Inflammatory macrophage treated with lipopolysaccharide for 4 hours (primary cell): ENCODE measurements at regions not wholly inside any gene's neighbourhood (a gene's known extent, or its start where the extent isn't known, plus 50 kb on each side); places are given as distances from the start of the nearest gene placed in this dataset.
"Not testable (repeated sequence)": the region's sequence is repeated elsewhere in the genome, so short reads cannot be mapped to it uniquely, and the experiment has no call there.

Source experiments
- DNase-seq: peaks from one replicate; pipeline ENCODE4 v3.0.0-alpha.2; 2020

DNA sequence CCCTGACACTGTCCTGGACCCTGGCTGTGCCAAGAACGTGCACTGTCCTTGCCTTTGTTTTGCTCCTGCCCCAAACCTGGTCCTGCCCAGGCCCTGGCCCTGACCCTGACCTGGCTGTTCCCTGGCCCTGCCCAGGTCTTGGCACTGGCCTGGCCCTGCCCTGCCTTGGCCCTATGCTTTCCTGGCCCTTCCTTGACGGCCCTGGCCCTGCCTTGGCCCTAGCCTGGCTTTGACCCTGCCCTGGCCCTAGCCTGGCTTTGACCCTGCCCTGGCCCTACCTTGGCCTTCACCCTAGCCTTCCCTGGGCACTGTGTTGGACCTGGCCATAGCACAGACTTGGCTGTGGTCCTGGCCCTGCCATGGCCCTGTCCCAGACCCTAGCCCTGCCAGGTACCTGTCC lies 252.9 kb downstream of the TP53TG3F start:
- not testable (repeated sequence) for DNase-seq

DNA sequence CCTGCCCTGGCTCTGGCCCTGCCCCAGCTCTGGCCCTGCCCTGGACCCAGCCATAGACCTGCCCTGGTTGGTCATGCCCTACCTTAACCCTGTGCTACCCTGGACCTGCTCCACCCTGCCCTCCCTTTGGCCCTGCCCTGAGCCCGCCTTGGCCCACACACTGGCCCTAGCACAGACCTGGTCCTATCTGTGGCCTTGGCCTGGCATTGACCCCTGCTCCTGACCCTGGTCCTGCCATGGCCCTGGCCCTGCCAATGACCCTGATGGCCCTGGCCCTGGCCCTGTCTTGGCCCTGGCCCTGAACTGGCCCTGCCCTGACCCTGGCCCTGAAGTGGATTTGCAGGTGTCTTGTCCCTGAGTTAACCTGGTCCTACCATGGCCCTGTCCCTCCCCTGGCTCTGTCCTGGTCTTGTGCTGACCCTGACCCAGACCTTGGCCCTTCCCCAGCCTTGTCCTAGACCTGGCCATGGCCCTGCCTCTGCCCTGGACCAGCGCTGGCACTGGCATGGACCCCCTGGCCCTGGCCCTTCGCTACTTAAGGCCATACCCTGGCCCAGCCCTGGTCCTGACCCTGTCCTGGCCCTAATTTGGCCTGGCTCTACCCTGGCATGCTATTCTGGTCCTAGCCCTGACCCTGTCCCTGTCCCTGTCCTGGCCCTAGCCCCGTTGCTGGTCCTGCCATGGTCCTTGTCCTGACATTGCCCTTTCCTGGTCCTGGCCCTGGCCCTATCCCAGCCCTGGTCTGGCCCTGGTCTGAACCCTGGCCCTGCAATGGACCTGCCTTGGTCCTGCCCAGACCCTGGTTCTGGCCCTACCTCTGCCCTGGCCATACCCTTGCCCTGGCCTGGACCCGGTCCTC lies 253.7 kb downstream of the TP53TG3F start:
- not testable (repeated sequence) for DNase-seq

GRCh38 chr16:33713710-33714538 lies 254.5 kb downstream of the TP53TG3F start:
- not testable (repeated sequence) for DNase-seq

GRCh38 chr16:33731167-33731566 lies 271.8 kb downstream of the TP53TG3F start:
- not testable (repeated sequence) for DNase-seq

GRCh38 chr16:33734650-33735049 lies 275.2 kb downstream of the TP53TG3F start:
- not testable (repeated sequence) for DNase-seq

DNA sequence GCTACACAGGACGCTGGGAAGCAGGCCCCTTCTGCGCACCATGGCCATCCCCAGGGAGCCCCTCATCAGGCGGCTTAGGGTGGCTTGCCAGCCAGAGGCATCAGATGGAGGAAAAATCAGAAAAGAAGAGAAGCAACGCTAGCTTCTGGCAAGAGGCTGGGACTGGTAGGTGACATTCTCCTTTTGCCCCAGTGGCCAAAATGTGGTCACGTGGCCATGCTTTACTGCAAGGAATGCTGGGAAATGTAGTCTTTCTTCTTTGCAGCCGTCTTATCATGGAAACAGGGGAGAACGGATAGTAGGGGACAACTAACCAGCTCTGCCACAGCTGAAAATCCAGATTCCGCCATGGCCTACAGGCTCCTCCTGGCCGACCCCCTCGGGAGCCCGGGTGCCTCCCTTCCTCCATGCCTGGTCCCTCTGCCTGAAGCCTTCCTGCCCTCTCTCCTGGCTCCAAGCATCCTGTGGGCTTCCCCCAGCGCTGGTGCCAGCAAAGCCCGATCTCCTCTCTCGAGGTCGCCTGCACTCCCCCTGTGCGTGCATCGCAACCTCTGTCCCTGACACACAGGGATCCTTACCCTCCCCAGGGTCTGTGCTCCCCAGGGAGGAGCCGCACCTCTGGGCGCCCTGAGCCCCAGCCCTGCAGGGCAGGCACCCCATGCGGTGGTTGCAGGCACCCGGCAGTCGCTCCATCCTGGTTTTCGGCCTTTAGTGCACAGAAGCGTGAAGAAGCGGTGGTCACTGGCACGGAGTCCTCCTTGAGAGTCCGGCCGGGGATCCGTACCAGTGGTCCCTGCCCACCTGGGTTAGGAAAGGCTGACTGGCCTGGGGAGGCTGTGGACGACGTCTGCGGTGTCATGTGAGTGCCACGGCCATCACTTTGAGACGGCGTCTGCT lies 307.7 kb downstream of the TP53TG3F start:
- DNase-seq, result not testable (repeated sequence)

GRCh38 chr16:33768710-33769109 lies 309.3 kb downstream of the TP53TG3F start:
- not testable (repeated sequence) for DNase-seq

DNA sequence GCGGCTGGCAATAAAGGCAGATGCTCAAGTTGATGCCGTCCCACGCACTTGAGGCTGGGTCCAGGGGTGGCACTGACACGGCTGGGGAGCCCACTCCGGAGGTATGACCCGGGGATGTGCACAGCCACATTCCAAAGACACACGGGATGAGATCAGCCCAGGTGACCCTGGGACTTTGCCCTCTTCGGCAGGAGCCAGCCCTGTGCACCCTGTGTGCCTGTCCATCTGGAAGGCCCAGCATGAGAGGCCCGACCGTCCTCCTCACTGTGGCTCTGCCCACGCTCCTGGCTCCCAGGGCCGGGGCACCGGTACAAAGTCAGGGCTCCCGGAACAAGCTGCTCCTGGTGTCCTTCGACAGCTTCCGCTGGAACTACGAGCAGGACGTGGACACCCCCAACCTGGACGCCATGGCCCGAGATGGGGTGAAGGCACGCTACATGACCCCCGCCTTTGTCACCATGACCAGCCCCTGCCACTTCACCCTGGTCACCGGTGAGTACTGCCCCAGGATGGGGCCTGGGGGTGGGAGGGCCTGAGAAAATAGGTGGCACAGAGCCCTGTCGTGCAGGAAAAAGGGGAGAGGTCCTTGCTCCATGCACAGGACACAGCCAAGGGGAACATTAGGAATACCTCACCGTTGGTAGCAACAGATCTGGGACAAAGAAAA lies 309.9 kb downstream of the TP53TG3F start:
- not testable (repeated sequence) for DNase-seq

GRCh38 chr16:33770478-33770877 lies 311.1 kb downstream of the TP53TG3F start:
- DNase-seq, result not testable (repeated sequence)

DNA sequence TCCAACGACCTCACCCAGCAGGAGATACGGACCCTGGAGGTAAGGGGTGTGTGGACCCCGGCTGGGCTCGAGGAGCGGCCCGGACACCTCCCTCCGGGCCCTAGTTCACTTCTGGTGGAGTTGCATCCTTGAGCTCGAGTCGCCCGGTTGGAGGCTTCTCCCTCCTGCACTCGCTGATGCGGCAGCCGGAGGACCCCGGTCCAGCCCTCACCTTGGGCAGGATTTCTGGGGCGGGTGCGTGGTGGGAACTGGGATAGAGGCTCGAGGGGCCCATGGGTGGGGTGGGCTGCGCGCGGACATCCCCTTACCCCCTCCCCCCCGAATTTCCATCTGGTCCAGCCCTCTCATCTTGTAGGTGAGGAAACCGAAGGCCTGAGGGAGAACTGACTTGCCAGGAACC lies 311.8 kb downstream of the TP53TG3F start:
- not testable (repeated sequence) for DNase-seq

GRCh38 chr16:33773966-33774365 lies 314.6 kb downstream of the TP53TG3F start:
- DNase-seq, result not testable (repeated sequence)

DNA sequence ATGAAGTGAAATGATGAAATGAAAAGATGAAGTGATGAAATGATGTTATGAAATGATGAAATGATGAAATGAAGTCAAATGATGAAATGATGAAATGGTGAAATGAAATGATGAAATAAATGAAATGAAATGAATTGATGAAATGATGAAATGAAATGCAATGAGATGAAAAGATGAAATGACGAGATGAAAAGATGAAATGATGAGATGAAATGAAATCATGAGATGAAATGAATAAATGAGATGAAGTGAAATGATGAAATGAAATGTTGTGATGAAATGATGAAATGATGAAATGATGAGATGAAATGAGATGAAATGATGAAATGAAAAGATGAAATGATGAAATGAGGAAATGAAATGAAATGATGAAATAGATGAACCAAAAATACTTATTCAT lies 315.3 kb downstream of the TP53TG3F start:
- not testable (repeated sequence) for DNase-seq

DNA sequence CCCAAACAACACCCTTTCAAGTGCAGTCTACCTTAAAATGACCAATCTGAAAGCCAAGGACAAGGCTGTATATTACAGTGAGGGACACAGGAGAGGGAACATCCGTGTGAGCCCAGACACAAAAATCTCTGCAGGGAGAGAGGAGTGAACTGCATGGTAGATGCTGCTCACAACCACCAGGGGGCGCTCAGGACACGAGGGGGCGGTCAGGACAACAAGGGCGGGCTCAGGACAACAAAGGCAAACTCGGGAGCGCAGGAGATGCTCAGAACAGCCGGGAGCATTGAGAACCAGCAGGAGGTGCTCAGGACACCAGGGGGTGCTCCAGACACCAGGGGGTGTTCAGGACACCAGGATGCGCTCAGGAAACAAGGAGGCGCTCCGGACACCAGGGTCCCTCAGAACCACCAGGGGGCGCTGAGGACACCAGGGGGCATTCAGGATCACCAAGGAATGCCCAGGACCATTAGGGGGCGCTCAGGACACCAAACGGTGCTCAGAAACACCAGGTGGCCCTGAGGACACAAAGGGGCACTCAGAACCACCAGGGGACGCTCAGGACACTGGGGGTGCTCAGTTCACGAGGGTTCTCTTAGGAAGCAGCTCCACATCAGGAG lies 357.0 kb downstream of the TP53TG3F start:
- DNase-seq, result not testable (repeated sequence)

DNA sequence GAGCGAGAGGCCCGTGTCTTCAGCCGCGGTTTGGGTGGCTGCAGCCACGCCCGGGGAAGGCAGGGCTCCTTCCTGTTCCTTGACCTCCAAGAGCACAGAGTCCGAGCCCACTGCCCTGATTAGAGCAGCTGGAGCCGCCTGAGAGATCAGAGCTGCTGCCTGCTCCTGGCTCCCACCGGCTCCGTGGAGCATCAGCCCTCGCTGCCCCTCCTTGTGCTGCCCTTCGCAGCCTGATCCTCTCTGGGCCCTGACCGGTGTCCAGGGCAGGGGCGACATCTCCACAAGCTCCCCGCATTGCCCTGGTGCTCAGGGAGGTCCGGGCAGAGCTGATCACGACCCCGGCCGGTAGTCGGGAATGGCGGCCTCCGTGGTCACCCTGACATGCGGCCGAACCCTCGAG lies 365.3 kb downstream of the TP53TG3F start:
- DNase-seq, result not testable (repeated sequence)

- DNase-seq, result not testable (repeated sequence)
Observed at GRCh38 chr16:33827522-33827921, 368.1 kb downstream of the TP53TG3F start.

DNA sequence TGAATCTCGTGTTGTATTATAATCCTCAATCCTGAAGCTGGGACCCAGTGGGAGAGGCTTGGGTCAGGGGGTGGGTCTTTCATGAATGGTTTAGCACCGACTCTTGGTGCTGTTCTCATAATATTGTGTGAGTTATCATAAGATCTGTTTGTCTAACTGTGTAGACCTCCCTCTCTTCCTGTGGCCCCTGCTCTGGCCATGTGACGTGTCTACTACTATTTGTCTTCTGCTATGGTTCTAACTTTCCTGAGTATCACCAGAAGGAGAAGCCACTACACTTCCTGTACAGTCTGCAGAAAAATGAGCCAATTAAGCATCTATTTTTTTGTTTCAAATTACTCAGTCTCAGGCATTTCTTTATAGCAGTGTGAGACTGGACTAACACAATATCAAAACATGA lies 379.7 kb downstream of the TP53TG3F start:
- DNase-seq, result not testable (repeated sequence)

DNA sequence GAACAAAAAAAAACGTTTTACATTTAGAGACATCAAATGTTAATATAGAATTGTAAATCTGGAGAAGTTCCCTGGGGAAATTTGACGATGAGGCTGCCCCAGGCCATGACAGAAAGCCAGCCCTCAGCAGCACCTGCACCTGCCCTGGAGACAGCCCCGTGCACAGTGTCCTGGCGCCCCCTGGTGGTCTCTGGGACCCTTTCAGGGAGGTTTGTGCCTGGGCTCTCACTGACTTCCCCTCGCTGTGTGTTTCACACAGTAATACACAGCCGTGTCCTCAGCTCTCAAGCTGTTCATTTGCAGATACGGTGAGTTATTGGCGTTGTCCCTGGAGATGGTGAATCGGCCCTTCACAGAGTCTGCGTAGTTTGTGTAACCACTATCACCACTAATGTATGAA lies 385.1 kb downstream of the TP53TG3F start:
- DNase-seq, result not testable (repeated sequence)
